H1 (cell line): ENCODE measurements at regions not wholly inside any gene's neighbourhood (a gene's known extent, or its start where the extent isn't known, plus 50 kb on each side); places are given as distances from the start of the nearest gene placed in this dataset.

Experiments used
- CTCF ChIA-PET: fragments of 300-600 bp; sonication (Branson Sonifier 250); formaldehyde crosslinking; loops from one replicate; lab custom pipeline; 2021; ENCODE audit not compliant: partially characterized antibody; lab: Charles Lee
- POLR2A ChIA-PET: fragments of 300-600 bp; sonication (Branson Sonifier 250); formaldehyde crosslinking; loops from one replicate; lab custom pipeline; 2021; ENCODE audit warnings: inconsistent platforms; ENCODE audit not compliant: partially characterized antibody; lab: Charles Lee
- DNase-seq, 2 experiments: peaks; one replicate each; pipeline versions ENCODE4 v3.0.0 to v3.0.0-alpha.2; 2010 to 2022; ENCODE audit warnings: low spot score in 2 of 2, low read depth in 1 of 2, mixed read lengths in 1 of 2
- FAIRE-seq: peaks from 2 replicates; lab custom pipeline; 2011; peaks lifted over from hg19 to GRCh38; lab: Jason Lieb, UNC
- H2AFZ ChIP-seq: 2 replicates; pipeline ENCODE4 v1.8.1; 2012; ENCODE audit warnings: low read length, inconsistent platforms
- H2AK5ac ChIP-seq: 2 replicates; pipeline ENCODE4 v1.6.1; 2013; ENCODE audit warnings: low read depth, low read length
- H2BK120ac ChIP-seq: replicated peaks from 2 replicates; pipeline ENCODE3; 2013; ENCODE audit warnings: low read depth, low read length, inconsistent platforms
- H2BK12ac ChIP-seq: 2 replicates; pipeline ENCODE4 v1.6.1; 2013; ENCODE audit warnings: low read depth, low read length
- H2BK15ac ChIP-seq: 2 replicates; pipeline ENCODE4 v1.6.1; 2013; ENCODE audit warnings: low read length
- H2BK20ac ChIP-seq: 2 replicates; pipeline ENCODE4 v1.6.1; 2013; ENCODE audit warnings: low read length
- H2BK5ac ChIP-seq: 2 replicates; pipeline ENCODE4 v1.6.1; 2013; ENCODE audit warnings: low read depth, low read length
- H3K14ac ChIP-seq: 2 replicates; pipeline ENCODE4 v1.6.1; 2013; ENCODE audit warnings: inconsistent platforms; ENCODE audit not compliant: insufficient read length
- H3K18ac ChIP-seq: 2 replicates; pipeline ENCODE4 v1.6.1; 2013; ENCODE audit warnings: low read length; ENCODE audit errors: extremely low read depth
- H3K23ac ChIP-seq: 2 replicates; pipeline ENCODE4 v1.6.1; 2013; ENCODE audit warnings: inconsistent platforms; ENCODE audit not compliant: insufficient read length
- H3K23me2 ChIP-seq: 2 replicates; pipeline ENCODE4 v1.6.1; 2013; ENCODE audit warnings: low read depth, low read length
- H3K27ac ChIP-seq: 2 replicates; pipeline ENCODE4 v1.6.1; 2011; ENCODE audit warnings: low read depth, low read length, inconsistent platforms
- H3K27me3 ChIP-seq, 4 experiments: replicated peaks in 1 of 4; 1 replicate in 1 of 4; 2 replicates in 3 of 4; pipeline versions ENCODE4 v1.6.1 to v1.8.1; 2011 to 2013; ENCODE audit warnings: low read length in 3 of 4, mild to moderate bottlenecking in 3 of 4, inconsistent platforms in 2 of 4, mixed read lengths in 2 of 4, moderate library complexity in 1 of 4; ENCODE audit not compliant: control insufficient read depth in 3 of 4, insufficient read depth in 3 of 4; ENCODE audit errors: extremely low read depth in 1 of 4
- H3K36me3 ChIP-seq, 4 experiments: 2 replicates each; pipeline versions ENCODE4 v1.6.1 to v1.8.1; 2011 to 2013; ENCODE audit warnings: mild to moderate bottlenecking in 4 of 4, low read length in 3 of 4, moderate library complexity in 2 of 4, control low read depth in 1 of 4, inconsistent platforms in 1 of 4; ENCODE audit not compliant: insufficient read depth in 4 of 4, control insufficient read depth in 2 of 4
- H3K4ac ChIP-seq: replicated peaks from 2 replicates; pipeline ENCODE3; 2013; ENCODE audit warnings: low read length, low read depth, mixed read lengths, inconsistent platforms; ENCODE audit not compliant: insufficient read length
- H3K4me1 ChIP-seq, 4 experiments: replicated peaks in 1 of 4; 1 replicate in 1 of 4; 2 replicates in 3 of 4; pipeline versions ENCODE4 v1.6.1 to v1.8.1; 2011 to 2013; ENCODE audit warnings: low read length in 3 of 4, inconsistent platforms in 2 of 4, mixed read lengths in 1 of 4; ENCODE audit not compliant: insufficient read depth in 4 of 4, control insufficient read depth in 3 of 4
- H3K4me2 ChIP-seq, 2 experiments: 2 replicates each; pipeline versions ENCODE4 v1.6.1 to v1.8.1; 2011 to 2013; ENCODE audit warnings: low read depth in 2 of 2, low read length in 2 of 2, control low read depth in 1 of 2, inconsistent platforms in 1 of 2, mild to moderate bottlenecking in 1 of 2; ENCODE audit not compliant: insufficient read depth in 1 of 2
- H3K4me3 ChIP-seq, 4 experiments: fragments of 200-600, 300-600 bp in 1 of 4; sonication (generic), shearing (Covaris generic), sonication (Bioruptor Twin) in 1 of 4; 2 replicates each; pipeline versions ENCODE4 v1.5.1 to v1.8.1; 2011 to 2016; ENCODE audit warnings: low read length in 4 of 4, low read depth in 3 of 4, control low read depth in 2 of 4, inconsistent platforms in 2 of 4, mild to moderate bottlenecking in 2 of 4, mixed read lengths in 1 of 4, moderate library complexity in 1 of 4; ENCODE audit not compliant: insufficient read depth in 2 of 4; ENCODE audit errors: extremely low read depth in 1 of 4
- H3K56ac ChIP-seq: replicated peaks from 2 replicates; pipeline ENCODE3; 2013; ENCODE audit warnings: low read depth, mild to moderate bottlenecking, mixed read lengths, low read length, inconsistent platforms; ENCODE audit not compliant: insufficient read length
- H3K79me1 ChIP-seq: 2 replicates; pipeline ENCODE4 v1.6.1; 2013; ENCODE audit warnings: low read depth, low read length, control low read depth
- H3K79me2 ChIP-seq, 2 experiments: 2 replicates each; pipeline versions ENCODE4 v1.6.1 to v1.8.1; 2012 to 2013; ENCODE audit warnings: low read length in 2 of 2, mild to moderate bottlenecking in 2 of 2, inconsistent platforms in 1 of 2; ENCODE audit not compliant: insufficient read depth in 2 of 2, control insufficient read depth in 1 of 2
- H3K9ac ChIP-seq, 4 experiments: replicated peaks in 1 of 4; 1 replicate in 1 of 4; 2 replicates in 3 of 4; pipeline versions ENCODE4 v1.6.1 to v1.8.1; 2011 to 2013; ENCODE audit warnings: low read depth in 3 of 4, low read length in 3 of 4, control low read depth in 2 of 4, mild to moderate bottlenecking in 2 of 4, moderate library complexity in 2 of 4, inconsistent platforms in 1 of 4; ENCODE audit errors: extremely low read depth in 1 of 4
- H3K9me3 ChIP-seq, 2 experiments: 2 replicates each; pipeline versions ENCODE4 v1.6.1 to v1.8.1; 2012 to 2013; ENCODE audit warnings: mild to moderate bottlenecking in 2 of 2, moderate library complexity in 2 of 2, control low read depth in 1 of 2, inconsistent platforms in 1 of 2, low read depth in 1 of 2, low read length in 1 of 2, mixed read lengths in 1 of 2; ENCODE audit not compliant: insufficient read depth in 2 of 2
- H4K20me1 ChIP-seq, 2 experiments: replicated peaks in 1 of 2; 2 replicates each; pipeline versions ENCODE3 to v1.8.1; 2011 to 2013; ENCODE audit warnings: inconsistent platforms in 2 of 2, low read length in 2 of 2, mild to moderate bottlenecking in 1 of 2; ENCODE audit not compliant: insufficient read depth in 2 of 2, control insufficient read depth in 1 of 2
- H4K5ac ChIP-seq: 2 replicates; pipeline ENCODE4 v1.6.1; 2013; ENCODE audit warnings: low read length, low read depth, mixed read lengths, inconsistent platforms; ENCODE audit not compliant: insufficient read length
- H4K8ac ChIP-seq: 2 replicates; pipeline ENCODE4 v1.8.0; 2013; ENCODE audit warnings: mild to moderate bottlenecking, moderate library complexity, low read length, inconsistent platforms; ENCODE audit not compliant: insufficient read depth; ENCODE audit errors: extremely low read depth
- H4K91ac ChIP-seq: replicated peaks from 2 replicates; pipeline ENCODE3; 2013; ENCODE audit warnings: low read length, mixed read lengths, inconsistent platforms; ENCODE audit not compliant: insufficient read length
- BACH1 ChIP-seq: IDR thresholded peaks from 2 replicates; pipeline ENCODE4 v1.6.1; 2012; ENCODE audit warnings: low read length, improper control_type of control experiment
- RFX5 ChIP-seq: IDR thresholded peaks from 2 replicates; pipeline ENCODE4 v1.6.1; 2011; ENCODE audit warnings: low read depth, low read length, improper control_type of control experiment, borderline replicate concordance
- SP1 ChIP-seq: IDR thresholded peaks from 2 replicates; pipeline ENCODE4 v1.6.1; 2011; ENCODE audit warnings: low read depth, low read length
- WGBS, 2 experiments: shearing (Covaris generic) in 1 of 2; methylation state at CpG; one replicate each; pipeline versions ENCODE4 v1.1.6 to v1.1.7; 2013 to 2015; ENCODE audit warnings: low lambda C conversion rate in 2 of 2, mixed read lengths in 2 of 2, inconsistent platforms in 1 of 2, low coverage in 1 of 2, missing lambda C conversion rate in 1 of 2; ENCODE audit not compliant: insufficient replicate concordance in 2 of 2, insufficient coverage in 1 of 2, insufficient read length in 1 of 2; ENCODE audit errors: extremely low coverage in 1 of 2, missing lambda C conversion rate in 1 of 2; 5-methylcytosine and 5-hydroxymethylcytosine counted together

- Histone ChIP-seq H2BK15ac (no peak overlapping the region), H3K18ac (no peak overlapping the region; the same call in 1 of the 2 replicates), H4K5ac (no peak overlapping the region), H2BK20ac (no peak overlapping the region), H3K27me3 (no peaks in the 10 kb centered on the region), H3K23ac (no peak overlapping the region), H3K4me1 (peaks cover 0 to 24% (median 9%) of the 10 kb centered on the region in 4 experiments; a peak in 5 of 7 replicates), H3K4me2 (no peak overlapping the region), H2AK5ac (no peak overlapping the region), H4K8ac (no peak overlapping the region), H3K14ac (no peak overlapping the region), H3K79me1 (no peaks in the 10 kb centered on the region), H3K56ac (no peak overlapping the region), H4K20me1 (peaks cover 5 to 24% of the 10 kb centered on the region in 2 experiments), H4K91ac (no peak overlapping the region), H3K27ac (no peak overlapping the region), H2BK12ac (no peak overlapping the region), H3K23me2 (no peaks in the 10 kb centered on the region; the same call in 1 of the 2 replicates), H2BK120ac (no peak overlapping the region), H3K4ac (no peak overlapping the region), H3K4me3 (no peak overlapping the region), H3K9me3 (no peaks in the 10 kb centered on the region)
- 94% methylated on average over 7 of the region's 10 CpGs; no CpG with 5 or more reads in 1 of the 2 experiments for WGBS, 2 experiments
- CTCF ChIA-PET: no interaction called here
- FAIRE-seq (no peak), DNase-seq (no peak)
- POLR2A ChIA-PET: interaction anchor here (1.1 to 1.9 kb wide), 3 partner anchors 9 to 26 kb away, joined by 3 to 4 read pairs (median 4); no protein-coding TSS in a partner anchor
- TF ChIP-seq RFX5 (no peak), BACH1 (no peak), SP1 (no peak)
- TF ChIP-seq, all 59 proteins: peak for 0
- H2BK5ac ChIP-seq: no peak overlapping the region
- peaks cover 0 to 98% of the 10 kb centered on the region in 2 experiments; a peak in 3 of 4 replicates for H3K79me2 ChIP-seq
- H3K9ac ChIP-seq: no peak overlapping the region
- peaks cover 0 to 30% (median 2%) of the 10 kb centered on the region in 4 experiments; a peak in 4 of 8 replicates for H3K36me3 ChIP-seq
- no peak overlapping the region for H2AFZ ChIP-seq
Observed at GRCh38 chrX:45806410-45807121, 605.9 kb upstream of the DIPK2B start.
